ENCODE measurements at regions not wholly inside any gene's neighbourhood (a gene's known extent, or its start where the extent isn't known, plus 50 kb on each side); places are given as distances from the start of the nearest gene placed in this dataset.

GRCh38 chr1:22326372-22326915 lies 125.2 kb upstream of the ZBTB40 start:
- H3K36me3 ChIP-seq (ENCODE audit: insufficient read depth) = no peaks in the 10 kb centered on the region
- no peaks in the 10 kb centered on the region for H4K20me1 ChIP-seq (replicated peaks; ENCODE audit: insufficient read depth)
- DNase-seq (ENCODE audit: low spot score) = no peak
- Mint-ChIP-seq H3K36me3 (ENCODE audit: low read depth) (no peaks in the 10 kb centered on the region), H3K4me3 (no peak overlapping the region), H3K4me1 (peaks cover 7% of the 10 kb centered on the region), H3K9me3 (no peaks in the 10 kb centered on the region), H3K27ac (no peak overlapping the region), H3K27me3 (ENCODE audit: insufficient read depth, low read depth, poor library complexity) (peaks cover 6% of the 10 kb centered on the region)
- no peak overlapping the region for H2AFZ ChIP-seq
- peaks cover 12% of the 10 kb centered on the region for H3K4me1 ChIP-seq (ENCODE audit: insufficient read depth)
- no peak overlapping the region for H3K27ac ChIP-seq (ENCODE audit: low read depth)
- H3K9me2 ChIP-seq (ENCODE audit: insufficient read depth) = no peaks in the 10 kb centered on the region
- no peak for TF ChIP-seq CTCF (conservative IDR thresholded peaks at IDR 0.05; ENCODE audit: low read depth in 2 of 2)
- no peak for TF ChIP-seq NANOG (IDR thresholded peaks at IDR 0.05; ENCODE audit: borderline replicate concordance)
- ATAC-seq = no peak
- no peak overlapping the region for H3K4me2 ChIP-seq
- H3K27me3 ChIP-seq (ENCODE audit: insufficient read depth) = no peaks in the 10 kb centered on the region
- no peaks in the 10 kb centered on the region for H3K79me2 ChIP-seq (replicated peaks; ENCODE audit: insufficient read depth)
- no peak overlapping the region for H3K4me3 ChIP-seq
- H3F3A ChIP-seq (replicated peaks; ENCODE audit: low read depth) = peaks cover 4% of the 10 kb centered on the region; the same call in 1 of the 2 replicates

GRCh38 chr1:22326931-22327330 lies 124.7 kb upstream of the ZBTB40 start:
- H3K4me3 Mint-ChIP-seq = no peak overlapping the region
- H3K4me2 ChIP-seq = no peak overlapping the region
- no peak for DNase-seq (ENCODE audit: low spot score)
- H3K79me2 ChIP-seq (replicated peaks; ENCODE audit: insufficient read depth) = no peaks in the 10 kb centered on the region
- H3K27me3 Mint-ChIP-seq (ENCODE audit: insufficient read depth, low read depth, poor library complexity) = peaks cover 8% of the 10 kb centered on the region
- no peaks in the 10 kb centered on the region for H3K36me3 Mint-ChIP-seq (ENCODE audit: low read depth)
- H3K9me2 ChIP-seq (ENCODE audit: insufficient read depth) = no peaks in the 10 kb centered on the region
- H3K36me3 ChIP-seq (ENCODE audit: insufficient read depth) = no peaks in the 10 kb centered on the region
- H3K4me1 Mint-ChIP-seq = peaks cover 2% of the 10 kb centered on the region
- no peak overlapping the region for H3K27ac Mint-ChIP-seq
- H3K27ac ChIP-seq (ENCODE audit: low read depth) = no peak overlapping the region
- no peak overlapping the region for H3K4me3 ChIP-seq
- no peaks in the 10 kb centered on the region; the same call in 1 of the 2 replicates for H3F3A ChIP-seq (replicated peaks; ENCODE audit: low read depth)
- no peak for ATAC-seq
- H3K9me3 Mint-ChIP-seq = no peaks in the 10 kb centered on the region
- no peaks in the 10 kb centered on the region for H4K20me1 ChIP-seq (replicated peaks; ENCODE audit: insufficient read depth)
- peaks cover 7% of the 10 kb centered on the region for H3K4me1 ChIP-seq (ENCODE audit: insufficient read depth)
- no peak overlapping the region for H2AFZ ChIP-seq
- no peaks in the 10 kb centered on the region for H3K27me3 ChIP-seq (ENCODE audit: insufficient read depth)
- no peak for TF ChIP-seq ZNF462 (CRISPR knock-in tag; IDR thresholded peaks at IDR 0.05)
- TF ChIP-seq JUNB (IDR thresholded peaks at IDR 0.05; ENCODE audit: unreplicated experiment) = no peak
- no peak for TF ChIP-seq ETS1 (IDR thresholded peaks at IDR 0.05)
- no peak for TF ChIP-seq ZNF331 (CRISPR knock-in tag; IDR thresholded peaks at IDR 0.05; ENCODE audit: low read depth)
- no peak for TF ChIP-seq CTCF (conservative IDR thresholded peaks at IDR 0.05; ENCODE audit: low read depth in 2 of 2)
- no peak for TF ChIP-seq STAT1 (IDR thresholded peaks at IDR 0.05; ENCODE audit: unreplicated experiment)
